ENCODE measurements at regions not wholly inside any gene's neighbourhood (a gene's known extent, or its start where the extent isn't known, plus 50 kb on each side); places are given as distances from the start of the nearest gene placed in this dataset.
"Not testable (repeated sequence)": the region's sequence is repeated elsewhere in the genome, so short reads cannot be mapped to it uniquely, and the experiment has no call there.

GRCh38 chr5:62767077-62767476 is 188.5 kb downstream of the LRRC70 start:
- WGBS, 2 donors, result 90 to 93% methylated on average over 2 of the region's 2 CpGs
- no peak overlapping the region for H3K4me3 ChIP-seq (ENCODE audit: low read depth, poor library complexity, severe bottlenecking)
- DNase-seq (ENCODE audit: low spot score in 2 of 2), result no peak
- intact Hi-C loops (cut with DNase I; ENCODE audit: low total_unique reads), result no loop called here
- TF ChIP-seq CTCF (IDR thresholded peaks at IDR 0.05) (no peak), POLR2A (IDR thresholded peaks at IDR 0.05) (no peak)

GRCh38 chr5:62762503-62762902 is 183.9 kb downstream of the LRRC70 start:
- no peak overlapping the region for H3K4me3 ChIP-seq (ENCODE audit: low read depth, poor library complexity, severe bottlenecking)
- TF ChIP-seq POLR2A (IDR thresholded peaks at IDR 0.05), result no peak
- no peak for TF ChIP-seq CTCF (IDR thresholded peaks at IDR 0.05)
- intact Hi-C loops (cut with DNase I; ENCODE audit: low total_unique reads), result no loop called here
- DNase-seq (ENCODE audit: low spot score in 2 of 2), result no peak
- 63 to 66% methylated on average over 2 of the region's 2 CpGs for WGBS, 2 donors

GRCh38 chr5:62757686-62758085 is 179.1 kb downstream of the LRRC70 start:
- H3K4me3 ChIP-seq (ENCODE audit: low read depth, poor library complexity, severe bottlenecking); DNase-seq (ENCODE audit: low spot score in 2 of 2); intact Hi-C loops (cut with DNase I; ENCODE audit: low total_unique reads): not testable (repeated sequence)
- WGBS, 2 donors, result 95 to 96% methylated on average over 4 of the region's 4 CpGs

GRCh38 chr5:62752998-62753367 is 174.4 kb downstream of the LRRC70 start:
- intact Hi-C loops (cut with DNase I; ENCODE audit: low total_unique reads); H3K4me3 ChIP-seq (ENCODE audit: low read depth, poor library complexity, severe bottlenecking); DNase-seq (ENCODE audit: low spot score in 2 of 2): not testable (repeated sequence)
- WGBS, 2 donors, result 64 to 79% methylated on average over 1 to 4 of the region's 4 CpGs

GRCh38 chr5:62752056-62752997 is 173.7 kb downstream of the LRRC70 start:
- intact Hi-C loops (cut with DNase I; ENCODE audit: low total_unique reads); H3K4me3 ChIP-seq (ENCODE audit: low read depth, poor library complexity, severe bottlenecking); DNase-seq (ENCODE audit: low spot score in 2 of 2): not testable (repeated sequence)
- 93 to 95% methylated on average over 17 of the region's 17 CpGs for WGBS, 2 donors

- WGBS, 2 donors, result 90 to 92% methylated on average over 2 of the region's 2 CpGs
- no peak overlapping the region for H3K4me3 ChIP-seq (ENCODE audit: low read depth, poor library complexity, severe bottlenecking)
- intact Hi-C loops (cut with DNase I; ENCODE audit: low total_unique reads), result no loop called here
- TF ChIP-seq POLR2A (IDR thresholded peaks at IDR 0.05), result no peak
- TF ChIP-seq CTCF (IDR thresholded peaks at IDR 0.05), result no peak
- no peak for DNase-seq (ENCODE audit: low spot score in 2 of 2)
These were observed 163.6 kb downstream of the LRRC70 start for GRCh38 chr5:62742207-62742606.

GRCh38 chr5:62741761-62742160 is 163.1 kb downstream of the LRRC70 start:
- no peak overlapping the region for H3K4me3 ChIP-seq (ENCODE audit: low read depth, poor library complexity, severe bottlenecking)
- no peak for TF ChIP-seq CTCF (IDR thresholded peaks at IDR 0.05)
- TF ChIP-seq POLR2A (IDR thresholded peaks at IDR 0.05), result no peak
- WGBS, 2 donors, result 71 to 86% methylated on average over 2 of the region's 2 CpGs
- no peak for DNase-seq (ENCODE audit: low spot score in 2 of 2)
- intact Hi-C loops (cut with DNase I; ENCODE audit: low total_unique reads), result no loop called here

Data from lower leg skin (tissue), 4 donors.